VCaP (cell line): ENCODE measurements at regions not wholly inside any gene's neighbourhood (a gene's known extent, or its start where the extent isn't known, plus 50 kb on each side); places are given as distances from the start of the nearest gene placed in this dataset.

Experiments
- H3K27ac ChIP-seq: fragments of 450-650 bp; 2 replicates; pipeline ENCODE4 v1.5.1; 2017
- CTCF ChIP-seq: fragments of 450-650 bp; conservative IDR thresholded peaks from 2 replicates; pipeline ENCODE4 v1.5.1; 2017; ENCODE audit warnings: mild to moderate bottlenecking, moderate library complexity

DNA sequence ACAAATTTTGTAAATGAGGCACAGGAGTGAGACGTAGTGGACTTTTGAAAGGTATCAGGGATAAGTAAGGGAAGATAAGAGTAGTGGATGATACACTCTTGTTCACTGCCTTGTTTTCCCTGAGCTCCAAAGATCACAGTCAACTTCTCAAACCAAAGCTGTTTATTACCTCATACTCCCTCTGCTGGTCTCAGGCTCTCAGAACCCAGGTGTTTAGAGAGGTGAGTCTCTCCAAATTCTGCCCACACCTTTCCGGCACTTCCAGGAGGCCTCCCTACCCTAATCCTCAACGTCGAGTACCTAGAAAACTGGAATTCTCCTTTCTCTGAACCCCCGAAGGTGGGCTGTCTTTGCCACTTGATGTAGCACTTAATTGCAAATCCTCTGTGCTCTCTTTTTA lies 621.1 kb downstream of the BCL11A start:
- TF ChIP-seq CTCF: peak; percentile 54
- H3K27ac ChIP-seq: no peak overlapping the region

DNA sequence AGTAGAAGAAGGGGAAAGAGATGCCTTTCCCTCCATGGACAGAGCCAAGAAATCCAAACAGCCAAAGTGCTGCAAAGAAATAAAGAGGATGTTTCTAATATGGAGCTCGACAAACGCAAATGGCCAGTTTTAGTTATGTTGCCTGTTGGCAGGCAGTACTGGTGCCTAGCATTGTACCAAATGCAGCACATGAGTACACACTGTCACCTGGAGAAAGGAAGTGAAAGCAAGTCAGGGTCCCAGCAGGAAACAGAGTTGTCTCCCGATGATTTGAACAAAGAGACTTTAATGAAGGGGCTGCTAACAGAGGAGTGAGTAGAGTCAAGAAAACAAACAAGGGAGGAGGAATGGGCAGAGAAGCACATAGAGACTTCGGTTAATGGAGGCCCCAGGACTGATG lies 623.0 kb downstream of the BCL11A start:
- no peak for TF ChIP-seq CTCF
- H3K27ac ChIP-seq: no peak overlapping the region

- no peak for TF ChIP-seq CTCF
These were observed 626.7 kb downstream of the BCL11A start for GRCh38 chr2:59926731-59927130.

GRCh38 chr2:59925321-59925720 lies 628.1 kb downstream of the BCL11A start:
- H3K27ac ChIP-seq: no peak overlapping the region
- no peak for TF ChIP-seq CTCF

More at GRCh38 chr2:59926731-59927130, 626.7 kb downstream of the BCL11A start:
- no peak overlapping the region for H3K27ac ChIP-seq

- no peak for TF ChIP-seq CTCF
- no peak overlapping the region for H3K27ac ChIP-seq
These were observed 629.1 kb downstream of the BCL11A start for GRCh38 chr2:59924346-59924745.

DNA sequence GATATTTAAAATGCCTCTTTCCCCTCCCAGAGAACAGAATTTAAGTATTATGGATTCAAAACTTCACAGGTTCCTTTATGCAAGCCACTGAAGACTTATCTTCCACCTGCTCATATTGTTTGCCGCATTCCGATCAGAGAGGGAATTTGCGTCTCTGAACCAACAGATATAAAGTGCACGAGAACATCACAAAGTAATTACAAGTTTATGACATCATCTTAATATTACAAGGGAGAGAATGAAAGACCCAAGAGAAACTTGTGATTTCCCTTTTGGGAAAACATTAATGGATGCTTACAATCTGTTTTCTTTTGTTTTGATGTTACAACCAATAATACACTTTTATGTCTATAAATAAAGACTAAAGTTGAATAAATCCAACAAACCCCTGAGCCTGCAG lies 631.0 kb downstream of the BCL11A start:
- H3K27ac ChIP-seq: no peak overlapping the region
- no peak for TF ChIP-seq CTCF

- TF ChIP-seq CTCF: no peak
- H3K27ac ChIP-seq: no peak overlapping the region
These were observed 631.7 kb downstream of the BCL11A start for GRCh38 chr2:59921743-59922142.

- TF ChIP-seq CTCF: no peak
- no peak overlapping the region for H3K27ac ChIP-seq
These were observed 632.5 kb downstream of the BCL11A start for GRCh38 chr2:59920961-59921360.
